GM06990 (cell line): ENCODE measurements at regions not wholly inside any gene's neighbourhood (a gene's known extent, or its start where the extent isn't known, plus 50 kb on each side); places are given as distances from the start of the nearest gene placed in this dataset.

Source experiments
- DNase-seq: peaks from one replicate; pipeline ENCODE4 v3.0.0-alpha.2; 2011; ENCODE audit not compliant: insufficient read length; ENCODE audit errors: extremely low read depth
- H3K27me3 ChIP-seq: replicated peaks from 2 replicates; pipeline ENCODE4 v1.6.0; 2011; ENCODE audit warnings: low read length; ENCODE audit not compliant: control insufficient read depth, insufficient read depth
- H3K36me3 ChIP-seq: 2 replicates; pipeline ENCODE4 v1.5.1; 2011; ENCODE audit warnings: low read length; ENCODE audit not compliant: control insufficient read depth, insufficient read depth
- H3K4me3 ChIP-seq: replicated peaks from 2 replicates; pipeline ENCODE4 v1.5.1; 2011; ENCODE audit warnings: low read depth, mild to moderate bottlenecking, control low read depth, low read length
- CTCF ChIP-seq: IDR thresholded peaks from 2 replicates; pipeline ENCODE4 v1.5.1; 2011; ENCODE audit warnings: low read length, control low read depth, mild to moderate bottlenecking, inconsistent platforms; ENCODE audit not compliant: insufficient read depth, poor library complexity, severe bottlenecking

- H3K36me3 ChIP-seq: no peaks in the 10 kb centered on the region
- DNase-seq: no peak
- no peak overlapping the region for H3K4me3 ChIP-seq
- no peaks in the 10 kb centered on the region for H3K27me3 ChIP-seq
- TF ChIP-seq CTCF: no peak
These were observed 889.9 kb upstream of the INTU start for GRCh38 chr4:126742885-126743284.

GRCh38 chr4:126748736-126749135 lies 884.0 kb upstream of the INTU start:
- no peak for TF ChIP-seq CTCF
- Histone ChIP-seq H3K27me3 (no peaks in the 10 kb centered on the region), H3K36me3 (no peaks in the 10 kb centered on the region), H3K4me3 (no peak overlapping the region)
- DNase-seq: no peak

GRCh38 chr4:126750723-126751122 lies 882.0 kb upstream of the INTU start:
- Histone ChIP-seq H3K36me3 (no peaks in the 10 kb centered on the region), H3K27me3 (no peaks in the 10 kb centered on the region), H3K4me3 (no peak overlapping the region)
- DNase-seq: no peak
- no peak for TF ChIP-seq CTCF

DNA sequence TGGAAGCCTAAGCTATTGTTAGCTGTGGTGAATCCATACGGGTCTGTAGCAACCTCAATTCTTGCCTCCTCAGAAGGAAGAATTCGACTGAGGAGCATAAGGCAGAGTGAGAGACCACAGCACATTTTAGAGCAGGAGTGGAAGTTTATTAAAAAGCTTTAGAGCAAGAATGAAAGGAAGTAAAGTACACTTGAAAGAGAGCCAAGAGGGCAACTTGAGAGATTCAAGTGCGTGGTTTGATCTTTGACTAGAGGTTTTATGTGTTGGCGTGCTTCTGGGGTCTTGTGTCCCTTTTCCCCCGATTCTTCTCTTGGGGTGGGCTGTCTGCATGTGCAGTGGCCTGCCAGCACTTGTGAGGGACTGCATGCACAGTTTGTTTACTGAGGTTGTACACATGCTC lies 880.6 kb upstream of the INTU start:
- H3K27me3 ChIP-seq: no peaks in the 10 kb centered on the region
- no peak for TF ChIP-seq CTCF
- no peak overlapping the region for H3K4me3 ChIP-seq
- no peak for DNase-seq
- H3K36me3 ChIP-seq: no peaks in the 10 kb centered on the region

DNA sequence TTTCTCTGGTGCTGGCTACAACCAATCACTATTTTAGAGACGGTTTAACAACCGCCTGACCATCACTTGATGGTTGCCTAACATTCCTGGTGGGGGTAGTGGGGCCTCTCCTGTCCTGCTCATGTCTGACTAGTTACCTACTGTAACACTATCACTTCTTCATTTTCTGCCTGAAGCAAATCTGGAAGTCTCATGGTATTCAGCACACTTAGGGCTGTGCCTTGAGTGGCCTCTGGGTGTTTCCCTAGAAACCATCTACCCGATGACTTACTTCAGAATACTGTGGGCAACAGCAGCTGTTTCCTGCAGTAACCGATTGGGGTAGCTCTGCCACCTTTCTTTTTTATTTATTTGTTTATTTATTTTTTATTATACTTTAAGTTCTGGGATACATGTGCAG lies 880.1 kb upstream of the INTU start:
- no peak for TF ChIP-seq CTCF
- no peak overlapping the region for H3K4me3 ChIP-seq
- no peaks in the 10 kb centered on the region for H3K36me3 ChIP-seq
- DNase-seq: no peak
- no peaks in the 10 kb centered on the region for H3K27me3 ChIP-seq

GRCh38 chr4:126753592-126753991 lies 879.2 kb upstream of the INTU start:
- no peak for TF ChIP-seq CTCF
- Histone ChIP-seq H3K27me3 (no peaks in the 10 kb centered on the region), H3K4me3 (no peak overlapping the region), H3K36me3 (no peaks in the 10 kb centered on the region)
- no peak for DNase-seq
